DOHH2 (cell line): ENCODE measurements at regions not wholly inside any gene's neighbourhood (a gene's known extent, or its start where the extent isn't known, plus 50 kb on each side); places are given as distances from the start of the nearest gene placed in this dataset.

Experiments
- H3F3A ChIP-seq: fragments of 200-600 bp; sonication (generic), shearing (Covaris generic); 2 replicates; pipeline ENCODE4 v1.6.0; 2016; ENCODE audit warnings: antibody characterized with exemption, mild to moderate bottlenecking; ENCODE audit not compliant: control insufficient read depth, insufficient read depth
- H3K27ac ChIP-seq: fragments of 200-600 bp; sonication (generic); 2 replicates; pipeline ENCODE4 v1.5.1; 2014; ENCODE audit warnings: low read depth, mild to moderate bottlenecking, low read length, moderate library complexity
- H3K27me3 ChIP-seq: fragments of 200-600 bp; sonication (generic); 2 replicates; pipeline ENCODE4 v1.6.1; 2014; ENCODE audit warnings: mild to moderate bottlenecking, low read length, mixed read lengths; ENCODE audit not compliant: control insufficient read depth
- H3K36me3 ChIP-seq: fragments of 200-600 bp; sonication (generic); 2 replicates; pipeline ENCODE4 v1.6.1; 2014; ENCODE audit warnings: mild to moderate bottlenecking, low read length, moderate library complexity, mixed read lengths; ENCODE audit not compliant: control insufficient read depth
- H3K4me1 ChIP-seq: fragments of 200-600 bp; sonication (generic); 2 replicates; pipeline ENCODE4 v1.6.1; 2014; ENCODE audit warnings: mild to moderate bottlenecking, low read length, mixed read lengths; ENCODE audit not compliant: control insufficient read depth
- H3K4me2 ChIP-seq: fragments of 200-600 bp; sonication (generic); 2 replicates; pipeline ENCODE4 v1.6.0; 2014; ENCODE audit warnings: mild to moderate bottlenecking, low read length, moderate library complexity
- H3K4me3 ChIP-seq: fragments of 200-600 bp; sonication (generic); 2 replicates; pipeline ENCODE4 v1.5.1; 2014; ENCODE audit warnings: mild to moderate bottlenecking, low read length, mixed read lengths
- H3K79me2 ChIP-seq: fragments of 200-600 bp; sonication (generic); 2 replicates; pipeline ENCODE4 v1.6.1; 2014; ENCODE audit warnings: mild to moderate bottlenecking, low read length, mixed read lengths; ENCODE audit not compliant: control insufficient read depth
- H3K9me2 ChIP-seq: fragments of 200-600 bp; sonication (generic); replicated peaks from 2 replicates; pipeline ENCODE4 v1.6.1; 2014; ENCODE audit warnings: mild to moderate bottlenecking, low read length, mixed read lengths; ENCODE audit not compliant: control insufficient read depth
- H3K9me3 ChIP-seq: fragments of 200-600 bp; sonication (generic); 2 replicates; pipeline ENCODE4 v1.6.1; 2014; ENCODE audit warnings: antibody characterized with exemption, low read length, mixed read lengths; ENCODE audit not compliant: control insufficient read depth, insufficient read depth
- H4K20me1 ChIP-seq: fragments of 200-600 bp; sonication (generic); 2 replicates; pipeline ENCODE4 v1.6.0; 2014; ENCODE audit warnings: low read depth, mild to moderate bottlenecking, antibody characterized with exemption, low read length, moderate library complexity; ENCODE audit not compliant: control insufficient read depth, insufficient read depth
- CTCF ChIP-seq: fragments of 200-600 bp; sonication (generic); IDR thresholded peaks from one replicate; pipeline ENCODE4 v1.5.1; 2014; ENCODE audit warnings: antibody characterized with exemption, mild to moderate bottlenecking, low read depth, low read length; ENCODE audit not compliant: poor library complexity, severe bottlenecking
- EZH2phosphoT487 ChIP-seq: fragments of 200-600 bp; sonication (generic); IDR thresholded peaks from 2 replicates; pipeline ENCODE4 v1.6.1; 2017; ENCODE audit warnings: borderline replicate concordance, mild to moderate bottlenecking, antibody characterized with exemption, low read length, moderate library complexity, mixed read lengths

- Histone ChIP-seq H3K9me2 (no peaks in the 10 kb centered on the region), H3K4me3 (no peak overlapping the region), H3F3A (no peaks in the 10 kb centered on the region), H3K36me3 (no peaks in the 10 kb centered on the region), H3K4me1 (no peaks in the 10 kb centered on the region), H4K20me1 (no peaks in the 10 kb centered on the region), H3K4me2 (no peak overlapping the region), H3K9me3 (no peaks in the 10 kb centered on the region; the same call in 1 of the 2 replicates), H3K27me3 (no peaks in the 10 kb centered on the region), H3K79me2 (no peaks in the 10 kb centered on the region), H3K27ac (no peak overlapping the region)
- TF ChIP-seq EZH2phosphoT487 (no peak), CTCF (no peak)
Measured at GRCh38 chr3:76827701-76828226, 212.1 kb upstream of the ROBO2 start.

- Histone ChIP-seq H3K27me3 (no peaks in the 10 kb centered on the region), H3K9me2 (no peaks in the 10 kb centered on the region), H3K4me3 (no peak overlapping the region), H3K4me2 (no peak overlapping the region), H3K9me3 (no peaks in the 10 kb centered on the region; the same call in 1 of the 2 replicates), H3K79me2 (no peaks in the 10 kb centered on the region), H3K4me1 (no peaks in the 10 kb centered on the region), H4K20me1 (no peaks in the 10 kb centered on the region), H3K36me3 (no peaks in the 10 kb centered on the region), H3K27ac (no peak overlapping the region), H3F3A (no peaks in the 10 kb centered on the region)
- TF ChIP-seq CTCF (no peak), EZH2phosphoT487 (no peak)
Measured at GRCh38 chr3:76834657-76835056, 205.2 kb upstream of the ROBO2 start.

GRCh38 chr3:76841747-76842146 lies 198.2 kb upstream of the ROBO2 start:
- no peak overlapping the region for H3K27ac ChIP-seq
- no peaks in the 10 kb centered on the region for H3K9me2 ChIP-seq
- no peaks in the 10 kb centered on the region for H4K20me1 ChIP-seq
- no peaks in the 10 kb centered on the region for H3F3A ChIP-seq
- no peaks in the 10 kb centered on the region for H3K9me3 ChIP-seq
- H3K4me2 ChIP-seq, result no peak overlapping the region
- TF ChIP-seq CTCF (no peak), EZH2phosphoT487 (no peak)
- H3K79me2 ChIP-seq, result no peaks in the 10 kb centered on the region
- H3K36me3 ChIP-seq, result no peaks in the 10 kb centered on the region
- H3K4me3 ChIP-seq, result no peak overlapping the region
- H3K4me1 ChIP-seq, result no peaks in the 10 kb centered on the region
- no peaks in the 10 kb centered on the region for H3K27me3 ChIP-seq
